Right lobe of liver (tissue), 6 donors: ENCODE measurements at regions not wholly inside any gene's neighbourhood (a gene's known extent, or its start where the extent isn't known, plus 50 kb on each side); places are given as distances from the start of the nearest gene placed in this dataset.
"Not testable (repeated sequence)": the region's sequence is repeated elsewhere in the genome, so short reads cannot be mapped to it uniquely, and the experiment has no call there.

Experiments used
- ATAC-seq, 4 donors: fragments of 200-7000 bp; cut with Tn5 transposase; one replicate each; pipeline ENCODE4 v1.9.1; 2020; ENCODE audit warnings: mild to moderate bottlenecking in 4 of 4, moderate library complexity in 4 of 4
- DNase-seq, 3 donors: peaks; one replicate each; pipeline ENCODE4 v3.0.0-alpha.2; 2020
- H3K27ac ChIP-seq, 3 donors: fragments of 200-600 bp; one replicate each; pipeline ENCODE4 v1.8.0; 2022
- H3K27me3 ChIP-seq, 2 donors: fragments of 200-600 bp; one replicate each; pipeline ENCODE4 v1.8.0; 2022
- H3K36me3 ChIP-seq, 4 donors: fragments of 200-600 bp; sonication (generic) in 1 of 4; one replicate each; pipeline versions ENCODE4 v1.5.1 to v1.8.0; 2017 to 2022; ENCODE audit warnings: control low read depth in 1 of 4
- H3K4me1 ChIP-seq, 4 donors: fragments of 200-600 bp; sonication (generic) in 1 of 4; one replicate each; pipeline versions ENCODE4 v1.5.1 to v1.8.0; 2017 to 2022; ENCODE audit warnings: control low read depth in 1 of 4
- H3K4me3 ChIP-seq, 3 donors: fragments of 200-600 bp; one replicate each; pipeline ENCODE4 v1.8.0; 2022
- H3K9me3 ChIP-seq, 4 donors: fragments of 200-600 bp; sonication (generic) in 1 of 4; one replicate each; pipeline versions ENCODE4 v1.5.1 to v1.8.0; 2017 to 2022; ENCODE audit warnings: control low read depth in 1 of 4
- POLR2A ChIP-seq: fragments of 450-650 bp; IDR thresholded peaks from one replicate; pipeline ENCODE4 v1.6.1; 2017; ENCODE audit warnings: antibody characterized with exemption, mild to moderate bottlenecking
- WGBS: methylation state at CpG from one replicate; pipeline ENCODE4 v1.1.6; 2018; ENCODE audit warnings: low coverage, low lambda C conversion rate; ENCODE audit not compliant: insufficient coverage; ENCODE audit errors: missing lambda C conversion rate; 5-methylcytosine and 5-hydroxymethylcytosine counted together
- intact Hi-C, 2 donors: fragments of 100-400 bp; cut with DNase I; formaldehyde crosslinking; loops; one replicate each; pipeline versions ENCODE4 v1.11.2 to v1.14.1; 2022
- TF ChIP-seq, protein P1 (sequence below), 4 donors: fragments of 200-600 bp in 3 of 4; fragments of 450-650 bp in 1 of 4; IDR thresholded peaks; one replicate each; pipeline versions ENCODE4 v1.5.1 to v1.8.0; 2016 to 2022; ENCODE audit warnings: antibody characterized with exemption in 4 of 4, mild to moderate bottlenecking in 2 of 4
- donor health status: DM: no; HTN: yes; CAD: no.
- donor health status: DM: no; HTN: no; CAD: no.
- donor health status: DM: no; HTN: no; CAD: no.
- donor health status: DM: no; HTN: yes; CAD: no.
- donor health status: DM: no; HTN: yes; CAD: no.

- no peak for ATAC-seq
- H3K9me3 ChIP-seq, result no peaks in the 10 kb centered on the region
- no peaks in the 10 kb centered on the region for H3K4me1 ChIP-seq
- H3K4me3 ChIP-seq, result no peak overlapping the region
- no peak for DNase-seq
- no peaks in the 10 kb centered on the region for H3K36me3 ChIP-seq
- intact Hi-C loops, result no loop called here
- TF ChIP-seq POLR2A, result no peak
- H3K27me3 ChIP-seq, result no peaks in the 10 kb centered on the region
- H3K27ac ChIP-seq, result no peak overlapping the region
Measured at GRCh38 chr2:186927867-186928191, 78.9 kb upstream of the ZSWIM2 start.

- Histone ChIP-seq H3K27me3 (no peaks in the 10 kb centered on the region), H3K4me3 (no peak overlapping the region), H3K36me3 (no peaks in the 10 kb centered on the region), H3K27ac (no peak overlapping the region), H3K4me1 (no peaks in the 10 kb centered on the region), H3K9me3 (no peaks in the 10 kb centered on the region)
- TF ChIP-seq POLR2A, result no peak
- TF ChIP-seq, protein P1, sequence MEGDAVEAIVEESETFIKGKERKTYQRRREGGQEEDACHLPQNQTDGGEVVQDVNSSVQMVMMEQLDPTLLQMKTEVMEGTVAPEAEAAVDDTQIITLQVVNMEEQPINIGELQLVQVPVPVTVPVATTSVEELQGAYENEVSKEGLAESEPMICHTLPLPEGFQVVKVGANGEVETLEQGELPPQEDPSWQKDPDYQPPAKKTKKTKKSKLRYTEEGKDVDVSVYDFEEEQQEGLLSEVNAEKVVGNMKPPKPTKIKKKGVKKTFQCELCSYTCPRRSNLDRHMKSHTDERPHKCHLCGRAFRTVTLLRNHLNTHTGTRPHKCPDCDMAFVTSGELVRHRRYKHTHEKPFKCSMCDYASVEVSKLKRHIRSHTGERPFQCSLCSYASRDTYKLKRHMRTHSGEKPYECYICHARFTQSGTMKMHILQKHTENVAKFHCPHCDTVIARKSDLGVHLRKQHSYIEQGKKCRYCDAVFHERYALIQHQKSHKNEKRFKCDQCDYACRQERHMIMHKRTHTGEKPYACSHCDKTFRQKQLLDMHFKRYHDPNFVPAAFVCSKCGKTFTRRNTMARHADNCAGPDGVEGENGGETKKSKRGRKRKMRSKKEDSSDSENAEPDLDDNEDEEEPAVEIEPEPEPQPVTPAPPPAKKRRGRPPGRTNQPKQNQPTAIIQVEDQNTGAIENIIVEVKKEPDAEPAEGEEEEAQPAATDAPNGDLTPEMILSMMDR (IDR thresholded peaks at IDR 0.05), result no peak
- ATAC-seq, result no peak
- intact Hi-C loops, result no loop called here
- DNase-seq, result no peak
- WGBS, result 84% methylated on average over 4 of the region's 4 CpGs
Measured at GRCh38 chr2:186927185-186927866, 78.4 kb upstream of the ZSWIM2 start.

DNA sequence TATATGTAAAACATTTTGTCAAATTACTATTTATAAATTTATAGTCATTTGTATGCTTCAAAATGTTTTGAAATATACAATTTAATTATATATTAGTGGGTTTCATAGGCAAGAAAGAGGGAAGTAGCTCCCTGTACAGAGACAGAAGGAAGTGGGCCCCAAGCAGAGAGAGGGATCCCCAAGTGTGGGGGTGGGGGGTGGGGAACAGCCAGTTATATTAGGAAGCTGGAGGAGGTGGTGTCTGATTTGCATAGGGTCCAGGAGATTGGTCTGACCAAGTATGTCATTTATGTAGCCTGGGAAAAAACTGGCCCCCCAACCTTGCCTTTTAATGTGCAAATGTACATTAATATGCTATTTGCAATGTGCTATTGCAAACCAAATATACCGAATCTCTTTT lies 76.5 kb upstream of the ZSWIM2 start:
- intact Hi-C loops, result no loop called here
- Histone ChIP-seq H3K27me3 (no peaks in the 10 kb centered on the region), H3K4me3 (no peak overlapping the region), H3K36me3 (no peaks in the 10 kb centered on the region), H3K4me1 (no peaks in the 10 kb centered on the region), H3K9me3 (no peaks in the 10 kb centered on the region), H3K27ac (no peak overlapping the region)
- ATAC-seq (no peak), DNase-seq (no peak)
- WGBS, result 20% methylated on average over 1 of the region's 1 CpG
- TF ChIP-seq, protein P1 (IDR thresholded peaks at IDR 0.05), result no peak
- no peak for TF ChIP-seq POLR2A

GRCh38 chr2:186922316-186922715 lies 73.3 kb upstream of the ZSWIM2 start:
- 100% methylated on average over 3 of the region's 3 CpGs for WGBS
- H3K27me3 ChIP-seq, ATAC-seq, DNase-seq, H3K36me3 ChIP-seq, H3K27ac ChIP-seq, H3K4me1 ChIP-seq, H3K4me3 ChIP-seq, intact Hi-C loops, H3K9me3 ChIP-seq: not testable (repeated sequence)

DNA sequence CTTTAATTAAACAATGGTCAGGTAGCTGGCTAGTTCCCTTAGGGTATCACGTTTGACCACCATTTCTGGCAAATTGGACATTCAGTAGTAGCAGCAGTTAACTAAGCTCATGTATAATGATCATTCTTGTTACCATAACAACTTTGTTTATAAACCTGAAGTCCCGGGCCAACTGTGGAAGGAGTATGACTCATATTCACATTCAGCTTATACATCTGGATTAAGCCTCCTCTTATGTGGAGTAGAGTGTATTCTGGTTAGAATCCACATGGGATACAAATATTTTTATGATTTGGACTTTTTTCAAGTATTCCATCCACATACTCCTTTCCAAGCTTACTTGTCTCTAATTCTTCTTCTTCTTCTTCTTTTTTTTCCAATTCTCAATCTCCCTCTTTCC lies 70.3 kb upstream of the ZSWIM2 start:
- intact Hi-C loops, result no loop called here
- ATAC-seq, result no peak
- TF ChIP-seq, protein P1 (IDR thresholded peaks at IDR 0.05), result no peak
- TF ChIP-seq POLR2A, result no peak
- no peak overlapping the region for H3K27ac ChIP-seq
- H3K4me1 ChIP-seq, result no peaks in the 10 kb centered on the region
- 31% methylated on average over 2 of the region's 2 CpGs for WGBS
- no peak for DNase-seq
- H3K36me3 ChIP-seq, result no peaks in the 10 kb centered on the region
- no peaks in the 10 kb centered on the region for H3K27me3 ChIP-seq
- H3K9me3 ChIP-seq, result no peaks in the 10 kb centered on the region
- no peak overlapping the region for H3K4me3 ChIP-seq

DNA sequence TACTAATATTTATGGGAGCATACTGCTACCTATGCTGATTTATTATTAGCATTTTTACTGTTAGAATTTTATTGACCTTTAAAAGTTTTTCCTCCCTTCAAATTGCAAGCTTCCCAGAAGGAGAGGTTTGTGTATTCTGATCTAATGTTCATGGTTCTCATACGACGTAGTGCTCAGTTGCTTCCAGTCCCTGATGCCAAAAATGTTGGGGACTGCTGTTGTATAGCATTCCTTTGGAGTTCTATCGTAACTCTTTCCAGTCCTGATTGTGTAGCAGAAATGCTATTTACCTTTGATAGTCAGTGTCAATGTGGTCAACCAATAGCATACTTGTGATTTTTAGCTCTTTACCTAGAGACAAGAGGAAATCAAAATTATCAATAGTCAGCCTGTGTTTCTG lies 69.5 kb upstream of the ZSWIM2 start:
- no peaks in the 10 kb centered on the region for H3K27me3 ChIP-seq
- TF ChIP-seq, protein P1 (IDR thresholded peaks at IDR 0.05), result no peak
- no peak for TF ChIP-seq POLR2A
- ATAC-seq (no peak), DNase-seq (no peak)
- H3K36me3 ChIP-seq, result no peaks in the 10 kb centered on the region
- H3K4me1 ChIP-seq, result no peaks in the 10 kb centered on the region
- intact Hi-C loops, result no loop called here
- no peaks in the 10 kb centered on the region for H3K9me3 ChIP-seq
- 22% methylated on average over 3 of the region's 3 CpGs for WGBS
- H3K4me3 ChIP-seq, result no peak overlapping the region
- H3K27ac ChIP-seq, result no peak overlapping the region
